PC-9 (cell line): ENCODE measurements at regions not wholly inside any gene's neighbourhood (a gene's known extent, or its start where the extent isn't known, plus 50 kb on each side); places are given as distances from the start of the nearest gene placed in this dataset.

Experiments used
- BruUV-seq: library from RNA; stranded (reverse); fragments of 400-500 nt; replicated peaks from 2 replicates; lab custom pipeline; 2021; lab: Mats Ljungman, UMichigan
- CTCF ChIA-PET: fragments of 300-600 bp; sonication (Branson Sonifier 250); formaldehyde crosslinking; loops from one replicate; lab custom pipeline; 2022; ENCODE audit warnings: antibody characterized with exemption; lab: Charles Lee
- POLR2A ChIA-PET: fragments of 300-600 bp; sonication (Branson Sonifier 250); formaldehyde crosslinking; loops from one replicate; lab custom pipeline; 2022; ENCODE audit warnings: antibody characterized with exemption; ENCODE audit not compliant: unreplicated experiment; lab: Charles Lee
- DNase-seq, 2 experiments: peaks; one replicate each; pipeline versions ENCODE4 v3.0.0 to v3.0.0-alpha.2; 2015 to 2022; ENCODE audit warnings: mixed read lengths in 1 of 2
- H2AFZ ChIP-seq: fragments of 200-600 bp; sonication (generic); 2 replicates; pipeline ENCODE4 v1.8.1; 2017; ENCODE audit warnings: antibody characterized with exemption
- H3F3A ChIP-seq: fragments of 200-600 bp; sonication (generic); 2 replicates; pipeline ENCODE4 v1.8.1; 2017; ENCODE audit warnings: antibody characterized with exemption, mild to moderate bottlenecking, low read depth; ENCODE audit not compliant: insufficient read depth
- H3K27ac ChIP-seq: fragments of 200-600 bp; sonication (generic); 2 replicates; pipeline ENCODE4 v1.6.1; 2016; ENCODE audit warnings: mixed run types
- H3K27me3 ChIP-seq: fragments of 200-600 bp; sonication (generic); 2 replicates; pipeline ENCODE4 v1.6.1; 2016; ENCODE audit warnings: low read depth, mixed run types; ENCODE audit not compliant: insufficient read depth
- H3K36me3 ChIP-seq: fragments of 200-600 bp; sonication (generic); 2 replicates; pipeline ENCODE4 v1.6.1; 2016; ENCODE audit warnings: low read depth, mixed run types
- H3K4me1 ChIP-seq: fragments of 200-600 bp; sonication (generic); replicated peaks from 2 replicates; pipeline ENCODE4 v1.6.1; 2016; ENCODE audit warnings: mixed run types; ENCODE audit not compliant: insufficient read depth
- H3K4me2 ChIP-seq: fragments of 200-600 bp; sonication (generic); 2 replicates; pipeline ENCODE4 v1.6.1; 2017; ENCODE audit warnings: mixed run types
- H3K4me3 ChIP-seq: fragments of 200-600 bp; sonication (generic); 2 replicates; pipeline ENCODE4 v1.6.1; 2016; ENCODE audit warnings: mixed run types
- H3K79me2 ChIP-seq: fragments of 200-600 bp; sonication (generic); 2 replicates; pipeline ENCODE4 v1.6.1; 2017; ENCODE audit warnings: low read depth, mixed run types
- H3K9me2 ChIP-seq: fragments of 200-600 bp; sonication (generic); 2 replicates; pipeline ENCODE4 v1.8.1; 2017; ENCODE audit warnings: mild to moderate bottlenecking; ENCODE audit not compliant: insufficient read depth
- H3K9me3 ChIP-seq: fragments of 200-600 bp; sonication (generic); 2 replicates; pipeline ENCODE4 v1.8.1; 2016; ENCODE audit warnings: low read depth; ENCODE audit not compliant: insufficient read depth
- H4K20me1 ChIP-seq: fragments of 200-600 bp; sonication (generic); 2 replicates; pipeline ENCODE4 v1.8.1; 2017; ENCODE audit not compliant: insufficient read depth
- CTCF ChIP-seq: fragments of 200-600 bp; sonication (generic); conservative IDR thresholded peaks from 2 replicates; pipeline ENCODE4 v1.6.1; 2017; ENCODE audit warnings: mixed run types, antibody characterized with exemption, mild to moderate bottlenecking, moderate library complexity
- EZH2 ChIP-seq: fragments of 200-600 bp; sonication (generic); IDR thresholded peaks from 2 replicates; pipeline ENCODE4 v1.8.0; 2017; ENCODE audit warnings: antibody characterized with exemption, low read depth
- intact Hi-C: fragments of 100-400 bp; cut with micrococcal nuclease; formaldehyde crosslinking; loops from one replicate; pipeline ENCODE4 v1.10.0; 2022; ENCODE audit not compliant: unreplicated experiment

DNA sequence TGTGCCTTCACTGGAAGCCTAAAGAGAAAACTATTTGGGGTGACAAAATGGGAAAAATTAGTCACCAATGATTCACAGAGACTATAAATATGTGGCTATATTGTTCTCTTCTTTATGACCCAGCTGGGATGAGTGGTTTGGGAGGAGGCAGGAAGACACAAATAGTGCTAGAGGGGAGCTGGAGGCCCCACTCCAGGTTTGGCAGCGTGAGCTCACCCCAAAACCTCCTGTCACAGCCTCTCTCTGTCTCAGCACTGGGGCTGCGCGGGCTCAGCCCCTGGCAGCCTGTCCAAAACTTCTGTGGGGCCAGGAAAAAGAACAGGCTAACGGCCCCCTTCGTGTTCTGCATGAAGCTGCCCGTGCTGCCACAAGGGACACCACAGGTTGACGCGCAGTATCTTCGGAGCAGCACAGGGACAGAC is 73.2 kb upstream of the LCLAT1 start:
- DNase-seq: peak in 1 of 2 experiments; percentile 49
- no peaks in the 10 kb centered on the region for H3K36me3 ChIP-seq
- H3K9me2 ChIP-seq: no peaks in the 10 kb centered on the region
- intact Hi-C loops: no loop called here
- TF ChIP-seq EZH2 (no peak), CTCF (no peak)
- ChIA-PET CTCF (interaction anchor here (0.6 kb wide), 1 partner anchor 170 kb away, joined by 7 read pairs; no protein-coding TSS in a partner anchor), POLR2A (no interaction called here)
- H3K4me1 ChIP-seq: peaks cover 7% of the 10 kb centered on the region
- no peaks in the 10 kb centered on the region for H3K79me2 ChIP-seq
- H3K9me3 ChIP-seq: no peaks in the 10 kb centered on the region
- H3K4me3 ChIP-seq: no peak overlapping the region
- H3K27me3 ChIP-seq: no peaks in the 10 kb centered on the region
- H4K20me1 ChIP-seq: no peaks in the 10 kb centered on the region
- BruUV-seq: no TSS peak
- H2AFZ ChIP-seq: no peak overlapping the region
- no peak overlapping the region for H3K27ac ChIP-seq
- no peaks in the 10 kb centered on the region for H3F3A ChIP-seq
- no peak overlapping the region for H3K4me2 ChIP-seq

DNA sequence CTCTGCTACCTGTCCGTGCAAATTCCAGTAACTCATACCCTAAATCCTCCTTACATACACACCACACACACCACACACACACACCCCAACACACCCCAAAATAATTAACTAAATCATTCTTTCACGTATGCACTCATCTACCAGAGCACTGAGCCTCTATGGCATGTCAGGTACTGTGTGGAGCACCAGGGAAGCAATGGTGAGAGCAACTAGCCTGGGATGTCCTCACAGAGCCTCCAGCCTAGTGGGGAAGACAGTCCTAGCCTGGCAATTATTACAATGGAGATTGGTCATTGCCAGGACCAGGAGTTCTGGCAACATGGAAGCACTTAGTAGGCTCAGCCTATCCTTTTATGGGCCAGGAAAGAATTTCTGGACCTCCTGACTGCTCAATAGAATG is 72.7 kb upstream of the LCLAT1 start:
- BruUV-seq: no TSS peak
- H3K36me3 ChIP-seq: no peaks in the 10 kb centered on the region
- no peaks in the 10 kb centered on the region for H3F3A ChIP-seq
- H3K27ac ChIP-seq: no peak overlapping the region
- ChIA-PET CTCF (interaction anchor here (0.6 kb wide), 1 partner anchor 171 kb away, joined by 7 read pairs; no protein-coding TSS in a partner anchor), POLR2A (no interaction called here)
- no peaks in the 10 kb centered on the region for H3K27me3 ChIP-seq
- H3K9me2 ChIP-seq: no peaks in the 10 kb centered on the region
- intact Hi-C loops: no loop called here
- peaks cover 7% of the 10 kb centered on the region for H3K4me1 ChIP-seq
- no peak overlapping the region for H3K4me2 ChIP-seq
- DNase-seq: no peak
- TF ChIP-seq EZH2 (no peak), CTCF (no peak)
- no peaks in the 10 kb centered on the region for H4K20me1 ChIP-seq
- no peaks in the 10 kb centered on the region for H3K79me2 ChIP-seq
- H3K4me3 ChIP-seq: no peak overlapping the region
- H2AFZ ChIP-seq: no peak overlapping the region
- no peaks in the 10 kb centered on the region for H3K9me3 ChIP-seq

GRCh38 chr2:30375915-30376314 is 71.1 kb upstream of the LCLAT1 start:
- Histone ChIP-seq H4K20me1 (no peaks in the 10 kb centered on the region), H3K9me3 (no peaks in the 10 kb centered on the region), H3K4me1 (peaks cover 7% of the 10 kb centered on the region), H3K4me2 (no peak overlapping the region), H3K27me3 (no peaks in the 10 kb centered on the region), H3K36me3 (no peaks in the 10 kb centered on the region), H3K9me2 (no peaks in the 10 kb centered on the region), H3F3A (no peaks in the 10 kb centered on the region), H3K27ac (no peak overlapping the region), H3K4me3 (no peak overlapping the region), H2AFZ (no peak overlapping the region), H3K79me2 (no peaks in the 10 kb centered on the region)
- ChIA-PET CTCF (no interaction called here), POLR2A (no interaction called here)
- intact Hi-C loops: no loop called here
- BruUV-seq: no TSS peak
- TF ChIP-seq EZH2 (no peak), CTCF (no peak)
- DNase-seq: no peak
